DOHH2 (cell line): ENCODE measurements at regions not wholly inside any gene's neighbourhood (a gene's known extent, or its start where the extent isn't known, plus 50 kb on each side); places are given as distances from the start of the nearest gene placed in this dataset.

Experiments
- H3F3A ChIP-seq: fragments of 200-600 bp; sonication (generic), shearing (Covaris generic); 2 replicates; pipeline ENCODE4 v1.6.0; 2016; ENCODE audit warnings: antibody characterized with exemption, mild to moderate bottlenecking; ENCODE audit not compliant: control insufficient read depth, insufficient read depth
- H3K27ac ChIP-seq: fragments of 200-600 bp; sonication (generic); 2 replicates; pipeline ENCODE4 v1.5.1; 2014; ENCODE audit warnings: low read depth, mild to moderate bottlenecking, low read length, moderate library complexity
- H3K27me3 ChIP-seq: fragments of 200-600 bp; sonication (generic); 2 replicates; pipeline ENCODE4 v1.6.1; 2014; ENCODE audit warnings: mild to moderate bottlenecking, low read length, mixed read lengths; ENCODE audit not compliant: control insufficient read depth
- H3K36me3 ChIP-seq: fragments of 200-600 bp; sonication (generic); 2 replicates; pipeline ENCODE4 v1.6.1; 2014; ENCODE audit warnings: mild to moderate bottlenecking, low read length, moderate library complexity, mixed read lengths; ENCODE audit not compliant: control insufficient read depth
- H3K4me1 ChIP-seq: fragments of 200-600 bp; sonication (generic); 2 replicates; pipeline ENCODE4 v1.6.1; 2014; ENCODE audit warnings: mild to moderate bottlenecking, low read length, mixed read lengths; ENCODE audit not compliant: control insufficient read depth
- H3K4me2 ChIP-seq: fragments of 200-600 bp; sonication (generic); 2 replicates; pipeline ENCODE4 v1.6.0; 2014; ENCODE audit warnings: mild to moderate bottlenecking, low read length, moderate library complexity
- H3K4me3 ChIP-seq: fragments of 200-600 bp; sonication (generic); 2 replicates; pipeline ENCODE4 v1.5.1; 2014; ENCODE audit warnings: mild to moderate bottlenecking, low read length, mixed read lengths
- H3K79me2 ChIP-seq: fragments of 200-600 bp; sonication (generic); 2 replicates; pipeline ENCODE4 v1.6.1; 2014; ENCODE audit warnings: mild to moderate bottlenecking, low read length, mixed read lengths; ENCODE audit not compliant: control insufficient read depth
- H3K9me2 ChIP-seq: fragments of 200-600 bp; sonication (generic); replicated peaks from 2 replicates; pipeline ENCODE4 v1.6.1; 2014; ENCODE audit warnings: mild to moderate bottlenecking, low read length, mixed read lengths; ENCODE audit not compliant: control insufficient read depth
- H3K9me3 ChIP-seq: fragments of 200-600 bp; sonication (generic); 2 replicates; pipeline ENCODE4 v1.6.1; 2014; ENCODE audit warnings: antibody characterized with exemption, low read length, mixed read lengths; ENCODE audit not compliant: control insufficient read depth, insufficient read depth
- H4K20me1 ChIP-seq: fragments of 200-600 bp; sonication (generic); 2 replicates; pipeline ENCODE4 v1.6.0; 2014; ENCODE audit warnings: low read depth, mild to moderate bottlenecking, antibody characterized with exemption, low read length, moderate library complexity; ENCODE audit not compliant: control insufficient read depth, insufficient read depth
- EZH2phosphoT487 ChIP-seq: fragments of 200-600 bp; sonication (generic); IDR thresholded peaks from 2 replicates; pipeline ENCODE4 v1.6.1; 2017; ENCODE audit warnings: borderline replicate concordance, mild to moderate bottlenecking, antibody characterized with exemption, low read length, moderate library complexity, mixed read lengths
- TF ChIP-seq, protein P1 (sequence below): fragments of 200-600 bp; sonication (generic); IDR thresholded peaks from one replicate; pipeline ENCODE4 v1.5.1; 2014; ENCODE audit warnings: antibody characterized with exemption, mild to moderate bottlenecking, low read depth, low read length; ENCODE audit not compliant: poor library complexity, severe bottlenecking

DNA sequence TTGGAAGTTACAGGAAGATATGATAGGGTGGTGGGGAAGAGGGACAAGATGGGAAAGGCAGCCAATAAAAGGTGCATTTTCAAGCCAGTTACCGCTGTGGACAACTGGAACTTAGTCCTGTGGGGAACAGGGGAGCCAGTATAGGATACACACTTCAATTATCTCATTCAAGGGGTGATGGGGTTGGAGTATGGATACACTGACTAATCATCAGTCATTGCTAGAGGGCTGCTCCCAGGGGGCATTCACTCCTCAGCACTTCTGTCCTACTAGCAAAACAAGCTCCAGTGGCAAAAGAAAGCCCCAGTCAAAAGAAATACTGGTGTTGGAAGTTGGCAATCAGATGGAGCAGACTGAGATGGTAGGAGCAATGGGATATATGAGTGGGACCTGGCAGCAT, 183.4 kb upstream of the GADL1 start:
- H4K20me1 ChIP-seq = no peaks in the 10 kb centered on the region
- no peaks in the 10 kb centered on the region for H3F3A ChIP-seq
- H3K27ac ChIP-seq = no peak overlapping the region
- H3K4me3 ChIP-seq = no peak overlapping the region
- H3K27me3 ChIP-seq = no peaks in the 10 kb centered on the region; the same call in 1 of the 2 replicates
- no peak overlapping the region for H3K4me2 ChIP-seq
- no peaks in the 10 kb centered on the region for H3K9me3 ChIP-seq
- TF ChIP-seq EZH2phosphoT487 = no peak
- TF ChIP-seq, protein P1, sequence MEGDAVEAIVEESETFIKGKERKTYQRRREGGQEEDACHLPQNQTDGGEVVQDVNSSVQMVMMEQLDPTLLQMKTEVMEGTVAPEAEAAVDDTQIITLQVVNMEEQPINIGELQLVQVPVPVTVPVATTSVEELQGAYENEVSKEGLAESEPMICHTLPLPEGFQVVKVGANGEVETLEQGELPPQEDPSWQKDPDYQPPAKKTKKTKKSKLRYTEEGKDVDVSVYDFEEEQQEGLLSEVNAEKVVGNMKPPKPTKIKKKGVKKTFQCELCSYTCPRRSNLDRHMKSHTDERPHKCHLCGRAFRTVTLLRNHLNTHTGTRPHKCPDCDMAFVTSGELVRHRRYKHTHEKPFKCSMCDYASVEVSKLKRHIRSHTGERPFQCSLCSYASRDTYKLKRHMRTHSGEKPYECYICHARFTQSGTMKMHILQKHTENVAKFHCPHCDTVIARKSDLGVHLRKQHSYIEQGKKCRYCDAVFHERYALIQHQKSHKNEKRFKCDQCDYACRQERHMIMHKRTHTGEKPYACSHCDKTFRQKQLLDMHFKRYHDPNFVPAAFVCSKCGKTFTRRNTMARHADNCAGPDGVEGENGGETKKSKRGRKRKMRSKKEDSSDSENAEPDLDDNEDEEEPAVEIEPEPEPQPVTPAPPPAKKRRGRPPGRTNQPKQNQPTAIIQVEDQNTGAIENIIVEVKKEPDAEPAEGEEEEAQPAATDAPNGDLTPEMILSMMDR = no peak
- no peaks in the 10 kb centered on the region for H3K9me2 ChIP-seq
- no peaks in the 10 kb centered on the region for H3K79me2 ChIP-seq
- H3K4me1 ChIP-seq = no peaks in the 10 kb centered on the region
- H3K36me3 ChIP-seq = no peaks in the 10 kb centered on the region

DNA sequence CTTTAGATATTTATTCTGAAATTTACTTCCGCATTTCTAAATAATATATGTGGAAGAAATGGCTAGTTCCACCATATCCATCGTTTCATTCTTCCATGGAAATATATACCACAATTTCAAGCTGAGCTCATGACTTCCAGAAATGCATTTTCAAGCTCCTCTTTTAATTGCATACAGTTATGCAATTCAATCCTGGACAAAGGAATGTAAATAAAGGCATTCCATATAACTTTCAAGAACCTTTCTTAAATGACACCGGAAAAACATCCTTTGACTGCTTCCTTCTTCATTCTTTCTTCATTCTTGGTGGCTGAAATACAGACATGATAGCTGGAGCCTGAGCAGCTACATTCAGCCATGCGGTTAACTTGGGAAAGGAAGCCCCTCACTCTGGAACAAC, 185.2 kb upstream of the GADL1 start:
- Histone ChIP-seq H3K4me2 (no peak overlapping the region), H4K20me1 (no peaks in the 10 kb centered on the region), H3K27me3 (no peaks in the 10 kb centered on the region), H3K9me2 (no peaks in the 10 kb centered on the region), H3K36me3 (no peaks in the 10 kb centered on the region), H3K9me3 (no peaks in the 10 kb centered on the region), H3K79me2 (no peaks in the 10 kb centered on the region), H3K27ac (no peak overlapping the region), H3K4me1 (no peaks in the 10 kb centered on the region), H3K4me3 (no peak overlapping the region), H3F3A (no peaks in the 10 kb centered on the region)
- TF ChIP-seq, protein P1 = no peak
- no peak for TF ChIP-seq EZH2phosphoT487

DNA sequence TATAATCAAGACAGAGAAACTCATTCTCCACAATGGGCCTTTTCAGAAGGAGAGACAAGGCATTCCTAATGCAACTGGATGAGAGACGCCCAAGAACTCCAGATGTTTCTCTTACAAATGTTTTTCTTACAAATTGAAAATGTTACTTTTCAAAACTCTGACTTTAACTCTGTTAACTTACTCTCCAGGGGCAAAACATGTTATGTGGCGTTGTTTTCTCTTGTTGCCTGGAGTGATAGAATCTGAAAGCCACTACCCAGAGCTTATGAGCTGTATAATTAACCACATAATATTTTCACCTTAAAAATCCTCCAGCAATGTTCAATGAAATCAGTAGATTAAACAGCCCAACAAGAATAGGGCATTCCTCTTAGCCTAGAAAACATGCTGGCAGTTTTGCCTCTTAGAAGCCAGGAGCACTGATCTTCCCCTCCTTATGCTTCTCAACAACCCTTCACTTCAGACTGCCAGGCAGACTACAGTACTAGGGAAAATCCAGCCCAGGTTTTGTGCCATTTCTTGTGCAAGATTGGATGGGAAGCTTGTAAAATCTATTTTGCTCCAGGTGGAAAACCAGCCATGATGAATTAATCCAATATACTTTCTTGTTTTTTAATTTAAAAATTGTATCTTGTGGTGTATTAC, 186.7 kb upstream of the GADL1 start:
- no peaks in the 10 kb centered on the region for H3K79me2 ChIP-seq
- no peaks in the 10 kb centered on the region for H3K9me3 ChIP-seq
- no peaks in the 10 kb centered on the region for H4K20me1 ChIP-seq
- no peaks in the 10 kb centered on the region for H3K36me3 ChIP-seq
- H3F3A ChIP-seq = no peaks in the 10 kb centered on the region
- H3K27me3 ChIP-seq = no peaks in the 10 kb centered on the region
- no peak overlapping the region for H3K4me2 ChIP-seq
- H3K4me1 ChIP-seq = no peaks in the 10 kb centered on the region
- H3K4me3 ChIP-seq = no peak overlapping the region
- H3K27ac ChIP-seq = no peak overlapping the region
- H3K9me2 ChIP-seq = no peaks in the 10 kb centered on the region
- TF ChIP-seq EZH2phosphoT487 = no peak
- TF ChIP-seq, protein P1 = no peak
